Esophagus muscularis mucosa (tissue), 4 donors: ENCODE measurements at regions not wholly inside any gene's neighbourhood (a gene's known extent, or its start where the extent isn't known, plus 50 kb on each side); places are given as distances from the start of the nearest gene placed in this dataset.
A peak's percentile ranks its signal among the peaks of the same experiment; 100 is the strongest.

Experiments
- DNase-seq: peaks from one replicate; pipeline ENCODE4 v3.0.0-alpha.2; 2017; ENCODE audit errors: extremely low spot score
- H3K27ac ChIP-seq, 4 donors: fragments of 200-600 bp; sonication (generic); replicated peaks in 1 of 4; 1 replicate in 3 of 4; 2 replicates in 1 of 4; pipeline ENCODE4 v1.5.1; 2016 to 2019; ENCODE audit warnings: mild to moderate bottlenecking in 1 of 4
- H3K27me3 ChIP-seq, 4 donors: fragments of 200-600 bp; sonication (generic); one replicate each; pipeline versions ENCODE4 v1.5.1 to v1.6.0; 2016 to 2019
- H3K36me3 ChIP-seq, 4 donors: fragments of 200-600 bp; sonication (generic); one replicate each; pipeline ENCODE4 v1.5.1; 2016 to 2019
- H3K4me1 ChIP-seq, 4 donors: fragments of 200-600 bp; sonication (generic); one replicate each; pipeline ENCODE4 v1.5.1; 2016 to 2019
- H3K4me3 ChIP-seq, 4 donors: fragments of 200-600 bp; sonication (generic); 1 replicate in 2 of 4; 2 replicates in 2 of 4; pipeline ENCODE4 v1.5.1; 2016 to 2019; ENCODE audit warnings: mild to moderate bottlenecking in 4 of 4, moderate library complexity in 1 of 4
- H3K9me3 ChIP-seq, 4 donors: fragments of 200-600 bp; sonication (generic); 1 replicate in 3 of 4; 2 replicates in 1 of 4; pipeline ENCODE4 v1.5.1; 2016 to 2019
- EP300 ChIP-seq: sonication (generic); formaldehyde crosslinking; IDR thresholded peaks from one replicate; pipeline ENCODE4 v1.6.1; 2017; ENCODE audit warnings: antibody characterized with exemption
- POLR2A ChIP-seq: fragments of 450-650 bp; IDR thresholded peaks from one replicate; pipeline ENCODE4 v1.6.1; 2017; ENCODE audit warnings: antibody characterized with exemption, moderate library complexity, mild to moderate bottlenecking, low read depth
- POLR2AphosphoS5 ChIP-seq, 2 donors: sonication (generic); formaldehyde crosslinking; IDR thresholded peaks; one replicate each; pipeline ENCODE4 v1.6.1; 2017; ENCODE audit warnings: antibody characterized with exemption in 2 of 2
- WGBS: methylation state at CpG from one replicate; pipeline ENCODE4 v1.1.5; 2018; 5-methylcytosine and 5-hydroxymethylcytosine counted together
- intact Hi-C: fragments of 100-400 bp; cut with DNase I; formaldehyde crosslinking; loops from one replicate; pipeline ENCODE4 v1.15.1; 2023
- TF ChIP-seq, protein P1 (sequence below), 3 experiments: fragments of 200-600 bp in 2 of 3; fragments of 450-650 bp in 1 of 3; sonication (generic) in 2 of 3; IDR thresholded peaks; one replicate each; pipeline ENCODE4 v1.5.1; 2017 to 2019; ENCODE audit warnings: antibody characterized with exemption in 3 of 3, mild to moderate bottlenecking in 2 of 3, moderate library complexity in 1 of 3

- Histone ChIP-seq H3K36me3 (no peaks in the 10 kb centered on the region), H3K4me3 (no peak overlapping the region), H3K9me3 (no peaks in the 10 kb centered on the region), H3K27ac (peak overlapping the region; percentile 82 to 88 (median 86)), H3K4me1 (peaks cover 56 to 73% (median 66%) of the 10 kb centered on the region in 4 donors), H3K27me3 (no peaks in the 10 kb centered on the region)
- no peak for DNase-seq
- intact Hi-C loops = loop anchor here (5.0 kb wide), 1 partner anchor 52 kb away; the partner anchor contains the start of gene CDON
- 73% methylated on average over 3 of the region's 6 CpGs for WGBS
- TF ChIP-seq EP300 (no peak), POLR2A (no peak), POLR2AphosphoS5 (IDR thresholded peaks at IDR 0.05) (no peak)
- TF ChIP-seq, protein P1, sequence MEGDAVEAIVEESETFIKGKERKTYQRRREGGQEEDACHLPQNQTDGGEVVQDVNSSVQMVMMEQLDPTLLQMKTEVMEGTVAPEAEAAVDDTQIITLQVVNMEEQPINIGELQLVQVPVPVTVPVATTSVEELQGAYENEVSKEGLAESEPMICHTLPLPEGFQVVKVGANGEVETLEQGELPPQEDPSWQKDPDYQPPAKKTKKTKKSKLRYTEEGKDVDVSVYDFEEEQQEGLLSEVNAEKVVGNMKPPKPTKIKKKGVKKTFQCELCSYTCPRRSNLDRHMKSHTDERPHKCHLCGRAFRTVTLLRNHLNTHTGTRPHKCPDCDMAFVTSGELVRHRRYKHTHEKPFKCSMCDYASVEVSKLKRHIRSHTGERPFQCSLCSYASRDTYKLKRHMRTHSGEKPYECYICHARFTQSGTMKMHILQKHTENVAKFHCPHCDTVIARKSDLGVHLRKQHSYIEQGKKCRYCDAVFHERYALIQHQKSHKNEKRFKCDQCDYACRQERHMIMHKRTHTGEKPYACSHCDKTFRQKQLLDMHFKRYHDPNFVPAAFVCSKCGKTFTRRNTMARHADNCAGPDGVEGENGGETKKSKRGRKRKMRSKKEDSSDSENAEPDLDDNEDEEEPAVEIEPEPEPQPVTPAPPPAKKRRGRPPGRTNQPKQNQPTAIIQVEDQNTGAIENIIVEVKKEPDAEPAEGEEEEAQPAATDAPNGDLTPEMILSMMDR (IDR thresholded peaks at IDR 0.05) = no peak
Observed at GRCh38 chr11:126114486-126115126, 51.9 kb upstream of the CDON start.

GRCh38 chr11:126113963-126114362, 51.3 kb upstream of the CDON start:
- no peak for DNase-seq
- Histone ChIP-seq H3K27ac (peak overlapping the region; percentile 82 to 88 (median 86)), H3K4me1 (peaks cover 56 to 74% (median 66%) of the 10 kb centered on the region in 4 donors), H3K36me3 (no peaks in the 10 kb centered on the region), H3K27me3 (no peaks in the 10 kb centered on the region), H3K4me3 (no peak overlapping the region), H3K9me3 (no peaks in the 10 kb centered on the region)
- 52% methylated on average over 2 of the region's 4 CpGs for WGBS
- intact Hi-C loops = loop anchor here (5.0 kb wide), 1 partner anchor 52 kb away; the partner anchor contains the start of gene CDON
- TF ChIP-seq POLR2AphosphoS5 (IDR thresholded peaks at IDR 0.05) = no peak
- TF ChIP-seq EP300 = no peak

DNA sequence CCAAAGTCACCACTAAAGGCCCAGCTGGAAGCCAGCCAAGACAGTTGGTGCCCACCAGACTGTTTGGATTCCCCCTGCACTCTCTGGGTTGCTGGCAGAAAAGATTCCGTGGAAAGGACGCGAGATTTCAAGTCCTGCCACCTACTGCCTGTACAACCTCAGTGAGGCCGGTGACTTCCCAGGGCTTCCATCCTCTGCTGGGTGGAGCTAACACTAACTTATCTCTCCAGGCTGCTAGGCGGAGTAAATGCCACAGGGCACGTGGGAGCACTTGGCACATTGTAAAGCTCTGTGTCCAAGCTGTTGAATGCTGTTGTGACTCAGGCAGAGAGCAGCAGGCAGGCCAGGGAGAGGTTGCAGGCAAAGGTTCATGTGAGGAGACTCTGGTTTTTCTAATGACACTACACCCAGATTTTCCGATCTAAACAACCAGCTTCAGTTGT, 50.9 kb upstream of the CDON start:
- H3K4me3 ChIP-seq = no peak overlapping the region
- H3K27me3 ChIP-seq = no peaks in the 10 kb centered on the region
- no peak for DNase-seq
- TF ChIP-seq POLR2AphosphoS5 (IDR thresholded peaks at IDR 0.05) (peak; percentile 85 to 91), EP300 (no peak), POLR2A (no peak)
- TF ChIP-seq, protein P1 (IDR thresholded peaks at IDR 0.05) = peak in 1 of 3 experiments; percentile 18
- WGBS = 19% methylated on average over 3 of the region's 7 CpGs
- intact Hi-C loops = loop anchor here (5.0 kb wide), 1 partner anchor 51 kb away; the partner anchor contains the start of gene CDON
- no peaks in the 10 kb centered on the region for H3K9me3 ChIP-seq
- peak overlapping the region; percentile 82 to 88 (median 86) for H3K27ac ChIP-seq
- no peaks in the 10 kb centered on the region for H3K36me3 ChIP-seq
- peaks cover 56 to 74% (median 66%) of the 10 kb centered on the region in 4 donors for H3K4me1 ChIP-seq

- TF ChIP-seq EP300 = no peak
- no peak for TF ChIP-seq POLR2AphosphoS5 (IDR thresholded peaks at IDR 0.05)
- TF ChIP-seq POLR2A = no peak
- TF ChIP-seq, protein P1 (IDR thresholded peaks at IDR 0.05) = no peak
- WGBS = 74% methylated on average over 9 of the region's 9 CpGs
- Histone ChIP-seq H3K36me3 (no peaks in the 10 kb centered on the region), H3K9me3 (no peaks in the 10 kb centered on the region), H3K4me1 (peaks cover 56 to 74% (median 66%) of the 10 kb centered on the region in 4 donors), H3K27me3 (no peaks in the 10 kb centered on the region), H3K4me3 (no peak overlapping the region), H3K27ac (peak overlapping the region; percentile 82 to 88 (median 86))
- no peak for DNase-seq
- intact Hi-C loops = loop anchor here (5.0 kb wide), 1 partner anchor 51 kb away; the partner anchor contains the start of gene CDON
Observed at GRCh38 chr11:126113012-126113411, 50.3 kb upstream of the CDON start.

DNA sequence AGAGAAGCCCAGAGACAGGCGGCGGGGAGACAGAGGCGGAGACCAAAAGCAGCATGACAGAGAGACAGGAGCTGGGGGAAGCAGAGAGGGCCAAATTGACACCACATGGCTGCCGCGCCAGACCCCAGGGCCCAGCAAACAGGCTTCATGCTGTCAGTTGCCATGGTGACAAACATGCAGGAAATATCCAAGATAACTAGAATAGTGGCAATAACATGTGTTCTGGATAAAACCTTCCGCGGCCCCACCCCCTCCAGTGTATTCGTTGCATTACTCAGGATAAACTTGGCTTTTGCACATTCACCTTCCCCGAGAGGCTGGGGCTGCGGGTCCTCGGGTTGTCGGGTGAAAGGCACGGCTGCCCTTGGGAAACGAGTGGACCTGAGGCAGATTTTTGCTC, 49.9 kb upstream of the CDON start:
- intact Hi-C loops = loop anchor here (5.0 kb wide), 1 partner anchor 50 kb away; the partner anchor contains the start of gene CDON
- peaks cover 56 to 74% (median 66%) of the 10 kb centered on the region in 4 donors for H3K4me1 ChIP-seq
- no peaks in the 10 kb centered on the region for H3K27me3 ChIP-seq
- peak overlapping the region; percentile 82 to 88 (median 86) for H3K27ac ChIP-seq
- no peak for TF ChIP-seq POLR2A
- no peak for TF ChIP-seq POLR2AphosphoS5 (IDR thresholded peaks at IDR 0.05)
- TF ChIP-seq, protein P1 (IDR thresholded peaks at IDR 0.05) = no peak
- no peak for TF ChIP-seq EP300
- 76% methylated on average over 14 of the region's 14 CpGs for WGBS
- DNase-seq = no peak
- H3K9me3 ChIP-seq = no peaks in the 10 kb centered on the region
- H3K4me3 ChIP-seq = no peak overlapping the region
- H3K36me3 ChIP-seq = no peaks in the 10 kb centered on the region
